ENCODE measurements at regions not wholly inside any gene's neighbourhood (a gene's known extent, or its start where the extent isn't known, plus 50 kb on each side); places are given as distances from the start of the nearest gene placed in this dataset.

DNA sequence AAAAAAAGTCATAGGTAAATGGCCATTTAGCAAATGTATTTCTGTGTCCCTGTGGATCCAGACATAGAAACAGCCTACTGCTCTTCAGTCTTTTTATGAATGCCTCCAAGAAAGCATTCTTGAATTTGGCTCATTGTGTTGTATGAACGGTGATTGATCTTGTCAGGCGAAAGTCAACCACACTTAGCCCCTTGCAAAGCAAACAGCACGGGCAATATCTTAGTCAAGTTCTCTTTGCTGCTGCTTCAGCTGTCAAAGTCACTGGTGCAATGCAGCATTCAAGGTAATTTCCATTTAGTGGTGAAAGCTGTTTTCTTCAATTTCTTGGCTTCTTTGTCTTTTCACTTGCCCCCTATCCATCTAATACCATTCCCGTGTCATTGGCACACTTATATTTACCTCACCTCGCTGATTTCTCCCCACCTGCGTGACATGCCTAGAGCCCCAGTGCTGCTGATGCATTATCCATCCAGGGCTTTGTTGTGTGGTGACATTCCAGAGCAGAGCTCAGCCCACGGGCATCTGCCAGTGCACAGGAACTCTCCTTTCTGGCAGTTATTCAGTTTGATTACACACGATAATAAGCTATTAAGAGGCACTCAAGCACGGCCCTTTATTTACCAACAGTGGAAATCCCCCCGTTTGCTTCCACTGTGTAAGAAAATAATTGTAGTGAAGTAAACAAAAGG lies 362.3 kb upstream of the NOVA1 start:
- no peaks in the 10 kb centered on the region for H3K36me3 ChIP-seq (ENCODE audit: control insufficient read depth, insufficient read depth, low read length)
- no peak overlapping the region for H3K4me3 ChIP-seq (ENCODE audit: low read depth, low read length)
- H3K9me3 ChIP-seq (ENCODE audit: control insufficient read depth, insufficient read depth, low read length) = no peaks in the 10 kb centered on the region
- no peak overlapping the region for H3K9ac ChIP-seq (ENCODE audit: low read depth, low read length)
- H3K27ac ChIP-seq (ENCODE audit: low read depth, low read length) = no peak overlapping the region
- peaks cover 27% of the 10 kb centered on the region for H3K4me1 ChIP-seq (ENCODE audit: control insufficient read depth, insufficient read depth, low read length)
- no peaks in the 10 kb centered on the region for H3K27me3 ChIP-seq (ENCODE audit: control insufficient read depth, insufficient read depth, low read length)

DNA sequence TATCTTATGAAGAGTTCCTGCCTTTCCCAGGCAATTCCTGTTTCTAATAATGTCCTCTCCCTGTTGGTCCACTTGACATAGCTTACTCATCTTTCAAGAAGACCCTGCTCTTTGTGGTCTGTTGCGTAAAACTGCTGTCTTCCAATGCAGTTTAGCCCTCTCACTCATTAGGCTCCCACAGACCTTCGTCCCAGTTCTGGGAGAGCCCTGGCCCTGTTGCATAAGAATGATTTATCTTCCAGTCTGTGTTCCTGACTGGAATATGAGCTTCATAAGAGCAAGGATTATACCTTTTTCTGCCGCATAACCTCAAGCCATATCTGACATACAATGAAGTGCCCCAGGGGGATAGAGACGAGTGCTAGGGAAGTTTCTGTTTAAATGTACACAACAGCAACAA lies 365.9 kb upstream of the NOVA1 start:
- Histone ChIP-seq H3K4me1 (ENCODE audit: control insufficient read depth, insufficient read depth, low read length) (peaks cover 35% of the 10 kb centered on the region), H3K9me3 (ENCODE audit: control insufficient read depth, insufficient read depth, low read length) (no peaks in the 10 kb centered on the region), H3K27me3 (ENCODE audit: control insufficient read depth, insufficient read depth, low read length) (no peaks in the 10 kb centered on the region), H3K27ac (ENCODE audit: low read depth, low read length) (no peak overlapping the region), H3K4me3 (ENCODE audit: low read depth, low read length) (no peak overlapping the region), H3K9ac (ENCODE audit: low read depth, low read length) (no peak overlapping the region), H3K36me3 (ENCODE audit: control insufficient read depth, insufficient read depth, low read length) (no peaks in the 10 kb centered on the region)

DNA sequence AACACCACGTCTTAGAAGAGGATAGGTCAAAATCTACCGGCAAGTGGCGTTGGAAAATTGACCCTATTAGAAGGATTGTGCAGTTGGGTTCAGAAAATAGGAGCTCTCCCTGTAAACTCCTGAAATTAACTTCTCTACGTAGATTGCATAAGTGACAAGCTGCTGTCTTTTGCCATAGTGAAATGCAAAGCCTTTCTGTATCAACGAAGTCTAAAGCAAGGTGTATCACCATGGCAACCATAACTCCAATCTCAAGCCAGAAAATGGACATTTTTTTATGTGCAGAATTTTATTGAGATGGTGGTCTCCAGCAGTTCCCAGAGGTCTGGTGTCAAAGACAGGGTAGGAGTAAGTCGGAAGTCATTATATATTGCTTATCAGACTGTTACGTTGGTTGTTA lies 367.7 kb upstream of the NOVA1 start:
- Histone ChIP-seq H3K36me3 (ENCODE audit: control insufficient read depth, insufficient read depth, low read length) (no peaks in the 10 kb centered on the region), H3K9me3 (ENCODE audit: control insufficient read depth, insufficient read depth, low read length) (no peaks in the 10 kb centered on the region), H3K27me3 (ENCODE audit: control insufficient read depth, insufficient read depth, low read length) (no peaks in the 10 kb centered on the region), H3K4me3 (ENCODE audit: low read depth, low read length) (no peak overlapping the region), H3K4me1 (ENCODE audit: control insufficient read depth, insufficient read depth, low read length) (peaks cover 25% of the 10 kb centered on the region), H3K9ac (ENCODE audit: low read depth, low read length) (no peak overlapping the region), H3K27ac (ENCODE audit: low read depth, low read length) (no peak overlapping the region)

DNA sequence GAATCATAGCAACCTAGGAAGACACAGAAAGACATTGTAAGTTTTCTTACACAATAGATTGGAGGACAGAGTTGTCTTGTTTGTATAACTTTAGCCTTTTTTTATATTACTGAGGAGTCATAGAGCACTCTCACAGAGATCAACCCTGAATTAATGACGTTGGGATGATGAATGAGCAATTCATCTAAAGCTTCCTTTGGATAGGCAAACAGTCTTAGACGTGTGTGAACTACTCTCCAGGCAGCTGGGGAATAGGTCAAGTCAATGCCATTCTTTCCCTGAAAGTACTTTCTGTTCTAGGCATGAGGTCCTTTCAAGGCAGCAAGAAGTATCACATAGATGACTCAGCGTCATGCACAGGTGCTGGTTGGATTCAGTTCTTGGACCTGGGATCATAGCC lies 369.1 kb upstream of the NOVA1 start:
- no peak overlapping the region for H3K4me3 ChIP-seq (ENCODE audit: low read depth, low read length)

DNA sequence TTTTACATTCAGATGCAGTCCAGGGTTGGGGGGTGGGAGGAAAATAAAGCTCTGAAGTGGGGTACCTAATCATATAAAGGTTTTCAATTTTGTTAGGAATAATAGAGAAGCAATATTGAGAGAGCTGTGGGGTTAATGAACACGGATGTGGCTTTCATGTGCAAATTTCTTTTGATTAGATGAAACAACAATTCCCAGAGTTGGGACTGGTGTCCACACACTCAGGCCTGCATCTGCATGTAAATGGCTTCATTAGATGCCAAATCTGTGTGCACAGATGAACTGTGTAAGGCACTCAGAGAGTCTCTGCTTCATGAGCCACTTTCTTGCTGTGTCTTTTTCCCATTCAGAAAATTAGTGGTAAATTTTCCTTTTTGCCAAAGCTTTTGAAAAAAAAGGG lies 377.1 kb upstream of the NOVA1 start:
- Histone ChIP-seq H3K27ac (ENCODE audit: low read depth, low read length) (no peak overlapping the region), H3K4me3 (ENCODE audit: low read depth, low read length) (no peak overlapping the region), H3K9me3 (ENCODE audit: control insufficient read depth, insufficient read depth, low read length) (no peaks in the 10 kb centered on the region), H3K36me3 (ENCODE audit: control insufficient read depth, insufficient read depth, low read length) (no peaks in the 10 kb centered on the region), H3K4me1 (ENCODE audit: control insufficient read depth, insufficient read depth, low read length) (no peaks in the 10 kb centered on the region), H3K9ac (ENCODE audit: low read depth, low read length) (no peak overlapping the region), H3K27me3 (ENCODE audit: control insufficient read depth, insufficient read depth, low read length) (no peaks in the 10 kb centered on the region)

More for the DNA sequence above, 369.1 kb upstream of the NOVA1 start:
- H3K27me3 ChIP-seq (ENCODE audit: control insufficient read depth, insufficient read depth, low read length) = no peaks in the 10 kb centered on the region
- H3K36me3 ChIP-seq (ENCODE audit: control insufficient read depth, insufficient read depth, low read length) = no peaks in the 10 kb centered on the region
- peaks cover 12% of the 10 kb centered on the region; the same call in 1 of the 2 replicates for H3K4me1 ChIP-seq (ENCODE audit: control insufficient read depth, insufficient read depth, low read length)
- H3K9ac ChIP-seq (ENCODE audit: low read depth, low read length) = no peak overlapping the region
- no peak overlapping the region for H3K27ac ChIP-seq (ENCODE audit: low read depth, low read length)
- H3K9me3 ChIP-seq (ENCODE audit: control insufficient read depth, insufficient read depth, low read length) = no peaks in the 10 kb centered on the region

DNA sequence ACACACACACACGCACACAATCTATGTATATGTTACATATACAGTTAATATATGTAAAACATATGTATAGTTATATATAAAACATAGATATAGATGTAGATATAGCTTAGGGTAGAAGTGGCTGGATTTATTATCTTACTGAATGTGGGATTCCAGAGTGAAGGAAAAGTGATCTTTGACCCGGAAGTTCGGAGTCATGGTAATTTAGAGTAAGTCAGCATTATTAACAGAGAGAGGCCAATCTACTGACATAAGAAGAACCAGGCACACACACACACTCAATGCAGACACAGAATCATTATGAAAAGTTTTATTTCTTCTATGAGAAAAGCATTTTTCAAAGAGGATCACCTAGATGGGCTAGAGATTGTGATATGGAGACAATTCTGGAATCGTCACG lies 384.2 kb upstream of the NOVA1 start:
- Histone ChIP-seq H3K27ac (ENCODE audit: low read depth, low read length) (no peak overlapping the region), H3K27me3 (ENCODE audit: control insufficient read depth, insufficient read depth, low read length) (no peaks in the 10 kb centered on the region), H3K4me3 (ENCODE audit: low read depth, low read length) (no peak overlapping the region), H3K4me1 (ENCODE audit: control insufficient read depth, insufficient read depth, low read length) (no peaks in the 10 kb centered on the region; the same call in 1 of the 2 replicates), H3K9ac (ENCODE audit: low read depth, low read length) (no peak overlapping the region), H3K36me3 (ENCODE audit: control insufficient read depth, insufficient read depth, low read length) (no peaks in the 10 kb centered on the region), H3K9me3 (ENCODE audit: control insufficient read depth, insufficient read depth, low read length) (no peaks in the 10 kb centered on the region)

- Histone ChIP-seq H3K9me3 (ENCODE audit: control insufficient read depth, insufficient read depth, low read length) (no peaks in the 10 kb centered on the region), H3K27ac (ENCODE audit: low read depth, low read length) (no peak overlapping the region)
Observed at GRCh38 chr14:26984311-26985177, 386.7 kb upstream of the NOVA1 start.

GRCh38 chr14:26987744-26988363 lies 390.0 kb upstream of the NOVA1 start:
- H3K9ac ChIP-seq (ENCODE audit: low read depth, low read length) = no peak overlapping the region
- no peaks in the 10 kb centered on the region for H3K36me3 ChIP-seq (ENCODE audit: control insufficient read depth, insufficient read depth, low read length)
- no peaks in the 10 kb centered on the region for H3K9me3 ChIP-seq (ENCODE audit: control insufficient read depth, insufficient read depth, low read length)
- H3K4me1 ChIP-seq (ENCODE audit: control insufficient read depth, insufficient read depth, low read length) = peaks cover 12% of the 10 kb centered on the region; the same call in 1 of the 2 replicates
- H3K27ac ChIP-seq (ENCODE audit: low read depth, low read length) = no peak overlapping the region
- no peaks in the 10 kb centered on the region for H3K27me3 ChIP-seq (ENCODE audit: control insufficient read depth, insufficient read depth, low read length)
- H3K4me3 ChIP-seq (ENCODE audit: low read depth, low read length) = no peak overlapping the region

More at GRCh38 chr14:26984311-26985177, 386.7 kb upstream of the NOVA1 start:
- Histone ChIP-seq H3K36me3 (ENCODE audit: control insufficient read depth, insufficient read depth, low read length) (no peaks in the 10 kb centered on the region), H3K9ac (ENCODE audit: low read depth, low read length) (no peak overlapping the region), H3K27me3 (ENCODE audit: control insufficient read depth, insufficient read depth, low read length) (no peaks in the 10 kb centered on the region), H3K4me3 (ENCODE audit: low read depth, low read length) (no peak overlapping the region), H3K4me1 (ENCODE audit: control insufficient read depth, insufficient read depth, low read length) (peaks cover 12% of the 10 kb centered on the region; the same call in 1 of the 2 replicates)

DNA sequence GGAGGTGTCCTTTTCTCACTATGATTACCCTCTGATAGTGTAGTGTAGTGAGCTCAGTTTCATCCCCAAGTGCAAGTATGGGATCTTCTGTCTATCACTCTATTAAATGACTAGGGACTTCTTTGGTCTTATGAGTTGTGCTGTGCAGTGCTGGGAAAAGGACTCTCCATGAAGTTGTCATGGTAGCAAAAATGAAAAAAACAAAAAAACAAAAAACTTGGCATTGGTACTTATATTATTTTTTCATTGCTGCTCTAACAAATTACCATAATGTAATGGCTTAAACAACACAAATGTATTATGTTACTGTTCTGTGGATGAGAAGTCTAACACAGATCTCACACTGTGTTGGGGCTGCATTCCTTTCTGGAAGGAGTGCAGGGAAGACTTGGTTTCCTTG lies 393.1 kb upstream of the NOVA1 start:
- Histone ChIP-seq H3K4me1 (ENCODE audit: control insufficient read depth, insufficient read depth, low read length) (peaks cover 12% of the 10 kb centered on the region; the same call in 1 of the 2 replicates), H3K4me3 (ENCODE audit: low read depth, low read length) (no peak overlapping the region)

GRCh38 chr14:26992403-26993115 lies 394.7 kb upstream of the NOVA1 start:
- Histone ChIP-seq H3K27me3 (ENCODE audit: control insufficient read depth, insufficient read depth, low read length) (no peaks in the 10 kb centered on the region), H3K9me3 (ENCODE audit: control insufficient read depth, insufficient read depth, low read length) (no peaks in the 10 kb centered on the region), H3K4me1 (ENCODE audit: control insufficient read depth, insufficient read depth, low read length) (peaks cover 12% of the 10 kb centered on the region; the same call in 1 of the 2 replicates), H3K9ac (ENCODE audit: low read depth, low read length) (no peak overlapping the region), H3K4me3 (ENCODE audit: low read depth, low read length) (no peak overlapping the region), H3K36me3 (ENCODE audit: control insufficient read depth, insufficient read depth, low read length) (no peaks in the 10 kb centered on the region), H3K27ac (ENCODE audit: low read depth, low read length) (no peak overlapping the region)

More for the DNA sequence above, 393.1 kb upstream of the NOVA1 start:
- Histone ChIP-seq H3K9me3 (ENCODE audit: control insufficient read depth, insufficient read depth, low read length) (no peaks in the 10 kb centered on the region), H3K9ac (ENCODE audit: low read depth, low read length) (no peak overlapping the region), H3K27ac (ENCODE audit: low read depth, low read length) (no peak overlapping the region), H3K36me3 (ENCODE audit: control insufficient read depth, insufficient read depth, low read length) (no peaks in the 10 kb centered on the region), H3K27me3 (ENCODE audit: control insufficient read depth, insufficient read depth, low read length) (no peaks in the 10 kb centered on the region)
